OCI-LY7 (cell line): ENCODE measurements at regions not wholly inside any gene's neighbourhood (a gene's known extent, or its start where the extent isn't known, plus 50 kb on each side); places are given as distances from the start of the nearest gene placed in this dataset.

Experiments
- CTCF ChIP-seq: fragments of 200-600 bp; sonication (generic); conservative IDR thresholded peaks from 2 replicates; pipeline ENCODE4 v1.5.1; 2014; ENCODE audit warnings: mild to moderate bottlenecking, antibody characterized with exemption, low read length, moderate library complexity, mixed read lengths
- EZH2phosphoT487 ChIP-seq: fragments of 200-600 bp; sonication (generic); IDR thresholded peaks from 2 replicates; pipeline ENCODE4 v1.6.1; 2018; ENCODE audit warnings: low read depth, borderline replicate concordance, mild to moderate bottlenecking, mixed run types, antibody characterized with exemption, low read length, moderate library complexity, mixed read lengths

GRCh38 chr14:87430214-87430613 lies 562.8 kb downstream of the GALC start:
- TF ChIP-seq CTCF (no peak), EZH2phosphoT487 (no peak)
